RWPE2 (cell line): ENCODE measurements at regions not wholly inside any gene's neighbourhood (a gene's known extent, or its start where the extent isn't known, plus 50 kb on each side); places are given as distances from the start of the nearest gene placed in this dataset.

Source experiments
- ATAC-seq: fragments of 200-7000 bp; cut with Tn5 transposase; 3 replicates; pipeline ENCODE4 v1.9.1; 2021; ENCODE audit warnings: low read depth
- DNase-seq: peaks from one replicate; pipeline ENCODE4 v3.0.0-alpha.2; 2020; ENCODE audit warnings: low spot score
- H3K27ac ChIP-seq: fragments of 450-650 bp; 2 replicates; pipeline ENCODE4 v1.5.1; 2017; ENCODE audit warnings: mild to moderate bottlenecking; ENCODE audit not compliant: poor library complexity, severe bottlenecking
- H3K27me3 ChIP-seq: fragments of 250-450 bp; sonication (Bioruptor Pico); 2 replicates; pipeline ENCODE4 v1.5.1; 2021; ENCODE audit warnings: mild to moderate bottlenecking, moderate library complexity; ENCODE audit not compliant: insufficient read depth, poor library complexity, severe bottlenecking
- H3K36me3 ChIP-seq: fragments of 250-450 bp; sonication (Bioruptor Pico); 2 replicates; pipeline ENCODE4 v1.5.1; 2020; ENCODE audit warnings: low read depth, mild to moderate bottlenecking, moderate library complexity
- H3K4me1 ChIP-seq: fragments of 250-450 bp; sonication (Bioruptor Pico); 2 replicates; pipeline ENCODE4 v1.5.1; 2021; ENCODE audit warnings: mild to moderate bottlenecking, moderate library complexity; ENCODE audit not compliant: insufficient read depth, poor library complexity, severe bottlenecking
- H3K4me3 ChIP-seq: fragments of 250-450 bp; sonication (Bioruptor Pico); 2 replicates; pipeline ENCODE4 v1.5.1; 2021; ENCODE audit warnings: mild to moderate bottlenecking, moderate library complexity; ENCODE audit not compliant: severe bottlenecking
- H3K9me3 ChIP-seq: fragments of 250-450 bp; sonication (Bioruptor Pico); 2 replicates; pipeline ENCODE4 v1.5.1; 2021; ENCODE audit warnings: mild to moderate bottlenecking, moderate library complexity; ENCODE audit not compliant: severe bottlenecking
- CTCF ChIP-seq: fragments of 450-650 bp; IDR thresholded peaks from one replicate; pipeline ENCODE4 v1.5.1; 2017; ENCODE audit warnings: mild to moderate bottlenecking, moderate library complexity; ENCODE audit not compliant: poor library complexity, severe bottlenecking

- Histone ChIP-seq H3K4me3 (no peak overlapping the region), H3K36me3 (no peaks in the 10 kb centered on the region), H3K4me1 (no peaks in the 10 kb centered on the region), H3K27me3 (no peaks in the 10 kb centered on the region), H3K27ac (no peak overlapping the region), H3K9me3 (no peaks in the 10 kb centered on the region)
- DNase-seq (no peak), ATAC-seq (no peak)
- no peak for TF ChIP-seq CTCF
Observed at GRCh38 chr13:24625331-24625731, 54.9 kb upstream of the ATP12A start.

GRCh38 chr13:24625870-24626849, 54.0 kb upstream of the ATP12A start:
- no peaks in the 10 kb centered on the region for H3K9me3 ChIP-seq
- H3K36me3 ChIP-seq = no peaks in the 10 kb centered on the region
- peaks cover 6% of the 10 kb centered on the region for H3K4me1 ChIP-seq
- H3K27ac ChIP-seq = no peak overlapping the region
- no peak overlapping the region for H3K4me3 ChIP-seq
- ATAC-seq (no peak), DNase-seq (no peak)
- no peak for TF ChIP-seq CTCF
- no peaks in the 10 kb centered on the region for H3K27me3 ChIP-seq

- Histone ChIP-seq H3K27ac (no peak overlapping the region), H3K9me3 (no peaks in the 10 kb centered on the region), H3K36me3 (no peaks in the 10 kb centered on the region), H3K4me3 (no peak overlapping the region), H3K27me3 (no peaks in the 10 kb centered on the region), H3K4me1 (peaks cover 6% of the 10 kb centered on the region)
- DNase-seq = no peak
- TF ChIP-seq CTCF = peak; percentile 64
- peak; percentile 61; the same call in 1 of the 3 replicates for ATAC-seq
Observed at GRCh38 chr13:24627090-24627714, 53.0 kb upstream of the ATP12A start.

GRCh38 chr13:24627946-24628345, 52.3 kb upstream of the ATP12A start:
- Histone ChIP-seq H3K27ac (no peak overlapping the region), H3K4me3 (no peak overlapping the region), H3K36me3 (no peaks in the 10 kb centered on the region), H3K9me3 (no peaks in the 10 kb centered on the region), H3K27me3 (no peaks in the 10 kb centered on the region), H3K4me1 (peaks cover 6% of the 10 kb centered on the region)
- no peak for DNase-seq
- ATAC-seq = no peak
- TF ChIP-seq CTCF = no peak

- DNase-seq = no peak
- Histone ChIP-seq H3K9me3 (no peaks in the 10 kb centered on the region), H3K27me3 (no peaks in the 10 kb centered on the region), H3K27ac (no peak overlapping the region), H3K4me3 (no peak overlapping the region), H3K4me1 (peaks cover 6% of the 10 kb centered on the region), H3K36me3 (no peaks in the 10 kb centered on the region)
- ATAC-seq = no peak
- no peak for TF ChIP-seq CTCF
Observed at GRCh38 chr13:24629320-24629719, 50.9 kb upstream of the ATP12A start.
